H1 (cell line): ENCODE measurements at regions not wholly inside any gene's neighbourhood (a gene's known extent, or its start where the extent isn't known, plus 50 kb on each side); places are given as distances from the start of the nearest gene placed in this dataset.

Source experiments
- CHD1 ChIP-seq: IDR thresholded peaks from 2 replicates; pipeline ENCODE4 v1.6.1; 2012; ENCODE audit warnings: low read depth, low read length, improper control_type of control experiment
- CREB1 ChIP-seq: IDR thresholded peaks from 2 replicates; pipeline ENCODE4 v1.6.1; 2012; ENCODE audit warnings: inconsistent platforms
- CTCF ChIP-seq, 3 experiments: IDR thresholded peaks; 1 replicate in 2 of 3; 2 replicates in 1 of 3; pipeline versions ENCODE4 v1.5.1 to v1.6.1; 2011; ENCODE audit warnings: low read length in 3 of 3, mild to moderate bottlenecking in 3 of 3, inconsistent platforms in 2 of 3, low read depth in 1 of 3, moderate library complexity in 1 of 3; ENCODE audit not compliant: insufficient read depth in 1 of 3; ENCODE audit errors: control extremely low read depth in 1 of 3
- POLR2AphosphoS5 ChIP-seq: IDR thresholded peaks from 2 replicates; pipeline ENCODE4 v1.6.1; 2011; ENCODE audit warnings: low read depth, low read length
- SUZ12 ChIP-seq: fragments of 200-600 bp; sonication (generic); IDR thresholded peaks from 2 replicates; pipeline ENCODE4 v1.6.1; 2012; ENCODE audit warnings: mild to moderate bottlenecking, inconsistent platforms, low read length, moderate library complexity, mixed read lengths
- TF ChIP-seq, protein P1 (sequence below): IDR thresholded peaks from 2 replicates; pipeline ENCODE4 v1.6.1; 2011; ENCODE audit warnings: low read depth, mild to moderate bottlenecking, low read length; ENCODE audit not compliant: insufficient read depth

DNA sequence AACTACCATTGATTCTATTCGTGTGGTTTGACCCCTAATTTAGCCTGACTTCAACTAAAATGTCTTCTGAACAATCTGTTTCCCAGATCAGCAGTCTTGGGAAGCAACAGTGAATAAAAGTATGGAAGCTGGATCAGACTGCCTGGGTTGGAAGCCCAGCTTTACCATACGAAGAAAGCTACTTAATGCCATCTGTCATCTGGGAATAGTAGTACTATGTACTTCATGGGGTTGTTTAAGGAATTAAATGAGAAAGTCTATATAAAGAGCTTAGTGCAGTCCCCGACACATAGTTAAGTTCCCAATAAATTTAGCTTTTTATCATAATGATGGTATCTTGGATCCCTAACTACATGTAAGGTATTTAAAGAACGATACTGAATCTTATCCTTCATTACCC lies 151.5 kb upstream of the ERCC4 start:
- TF ChIP-seq SUZ12, result no peak
- TF ChIP-seq CTCF (IDR thresholded peaks at IDR 0.05; ENCODE audit: control extremely low read depth in 1 of 3, insufficient read depth in 1 of 3, low read depth in 1 of 3, low read length in 3 of 3), result no peak
- TF ChIP-seq, protein P1, sequence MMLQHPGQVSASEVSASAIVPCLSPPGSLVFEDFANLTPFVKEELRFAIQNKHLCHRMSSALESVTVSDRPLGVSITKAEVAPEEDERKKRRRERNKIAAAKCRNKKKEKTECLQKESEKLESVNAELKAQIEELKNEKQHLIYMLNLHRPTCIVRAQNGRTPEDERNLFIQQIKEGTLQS, result no peak
- no peak for TF ChIP-seq CHD1
- TF ChIP-seq CREB1, result no peak
- TF ChIP-seq POLR2AphosphoS5, result no peak
